SK-N-SH (cell line): ENCODE measurements at regions not wholly inside any gene's neighbourhood (a gene's known extent, or its start where the extent isn't known, plus 50 kb on each side); places are given as distances from the start of the nearest gene placed in this dataset.
"Not testable (repeated sequence)": the region's sequence is repeated elsewhere in the genome, so short reads cannot be mapped to it uniquely, and the experiment has no call there.

ENCODE experiments used
- CTCF ChIA-PET: fragments of 300-600, 350-600 bp; formaldehyde crosslinking; extraction: SDS; loops from one replicate; lab custom pipeline; 2021; lab: Yijun Ruan, JAX
- POLR2A ChIA-PET: fragments of 350-600 bp; sonication (Branson Sonifier 250); formaldehyde crosslinking; extraction: SDS; loops from one replicate; lab custom pipeline; 2020; ENCODE audit warnings: antibody characterized with exemption, inconsistent platforms; lab: Yijun Ruan, JAX
- DNase-seq: peaks from one replicate; pipeline ENCODE4 v3.0.0; 2012
- H2AFZ ChIP-seq: fragments of 200-600 bp; sonication (generic); 2 replicates; pipeline ENCODE4 v1.8.1; 2016; ENCODE audit warnings: antibody characterized with exemption, mild to moderate bottlenecking, low read depth
- H3F3A ChIP-seq: fragments of 200-600 bp; sonication (generic); replicated peaks from 2 replicates; pipeline ENCODE3; 2016; ENCODE audit warnings: antibody characterized with exemption, mild to moderate bottlenecking; ENCODE audit not compliant: insufficient read depth
- H3K27ac ChIP-seq, 2 experiments: fragments of 200-500 bp in 1 of 2; fragments of 200-600 bp in 1 of 2; sonication (Bioruptor generic) in 1 of 2; sonication (generic), shearing (Covaris generic) in 1 of 2; 2 replicates each; pipeline versions ENCODE4 v1.5.1 to v1.6.1; 2014 to 2016; ENCODE audit warnings: low read depth in 2 of 2, inconsistent platforms in 1 of 2, low read length in 1 of 2, mild to moderate bottlenecking in 1 of 2, mixed read lengths in 1 of 2
- H3K27me3 ChIP-seq: fragments of 200-600 bp; sonication (generic), shearing (Covaris generic); 2 replicates; pipeline ENCODE4 v1.6.1; 2016; ENCODE audit warnings: mixed run types; ENCODE audit not compliant: insufficient read depth
- H3K36me3 ChIP-seq, 2 experiments: fragments of 200-500 bp in 1 of 2; fragments of 200-600 bp in 1 of 2; sonication (Bioruptor generic) in 1 of 2; sonication (generic) in 1 of 2; replicated peaks in 1 of 2; 2 replicates each; pipeline versions ENCODE3 to v1.5.1; 2014 to 2016; ENCODE audit warnings: low read length in 1 of 2, mild to moderate bottlenecking in 1 of 2; ENCODE audit not compliant: insufficient read depth in 2 of 2, control insufficient read depth in 1 of 2
- H3K4me1 ChIP-seq, 2 experiments: fragments of 200-500 bp in 1 of 2; fragments of 200-600 bp in 1 of 2; sonication (Bioruptor generic) in 1 of 2; sonication (generic), shearing (Covaris generic) in 1 of 2; 2 replicates each; pipeline versions ENCODE4 v1.5.1 to v1.6.1; 2014 to 2016; ENCODE audit warnings: low read depth in 1 of 2, low read length in 1 of 2, mixed run types in 1 of 2; ENCODE audit not compliant: insufficient read depth in 2 of 2, control insufficient read depth in 1 of 2
- H3K4me2 ChIP-seq: fragments of 200-600 bp; sonication (generic), shearing (Covaris generic); 2 replicates; pipeline ENCODE4 v1.6.1; 2017; ENCODE audit warnings: mixed run types
- H3K4me3 ChIP-seq, 2 experiments: fragments of 200-500 bp in 1 of 2; fragments of 200-600 bp in 1 of 2; sonication (Bioruptor generic) in 1 of 2; sonication (generic), shearing (Covaris generic) in 1 of 2; 2 replicates each; pipeline versions ENCODE4 v1.5.1 to v1.8.1; 2014 to 2016; ENCODE audit warnings: low read depth in 2 of 2, inconsistent platforms in 1 of 2, low read length in 1 of 2, mild to moderate bottlenecking in 1 of 2, mixed read lengths in 1 of 2, moderate library complexity in 1 of 2
- H3K79me2 ChIP-seq: fragments of 200-600 bp; sonication (generic); 2 replicates; pipeline ENCODE4 v1.8.1; 2017; ENCODE audit warnings: mild to moderate bottlenecking; ENCODE audit not compliant: insufficient read depth
- H3K9ac ChIP-seq: fragments of 200-600 bp; sonication (generic); 2 replicates; pipeline ENCODE4 v1.6.1; 2017; ENCODE audit warnings: mixed run types
- H3K9me2 ChIP-seq: fragments of 200-600 bp; sonication (generic); 2 replicates; pipeline ENCODE4 v1.6.1; 2017; ENCODE audit warnings: mixed run types
- H3K9me3 ChIP-seq: fragments of 200-600 bp; sonication (generic); 2 replicates; pipeline ENCODE4 v1.6.1; 2017; ENCODE audit warnings: mixed run types, mild to moderate bottlenecking, moderate library complexity
- H4K20me1 ChIP-seq: fragments of 200-600 bp; sonication (generic); 2 replicates; pipeline ENCODE4 v1.6.1; 2017; ENCODE audit warnings: mild to moderate bottlenecking, mixed run types; ENCODE audit not compliant: insufficient read depth
- CHD2 ChIP-seq: fragments of 150-350 bp; IDR thresholded peaks from 2 replicates; pipeline ENCODE4 v1.6.1; 2018; ENCODE audit warnings: low read length; ENCODE audit not compliant: partially characterized antibody
- GABPA ChIP-seq: IDR thresholded peaks from 2 replicates; pipeline ENCODE4 v1.4.0; 2012; ENCODE audit warnings: low read depth, mild to moderate bottlenecking
- MAX ChIP-seq: IDR thresholded peaks from 2 replicates; pipeline ENCODE4 v1.4.0; 2012; ENCODE audit warnings: low read depth
- MXI1 ChIP-seq: IDR thresholded peaks from 2 replicates; pipeline ENCODE4 v1.6.1; 2012; ENCODE audit warnings: mild to moderate bottlenecking, low read depth, low read length, improper control_type of control experiment
- NRF1 ChIP-seq: IDR thresholded peaks from 2 replicates; pipeline ENCODE4 v1.6.1; 2012; ENCODE audit warnings: low read depth, mild to moderate bottlenecking, low read length
- RCOR1 ChIP-seq: fragments of 150-350 bp; IDR thresholded peaks from 2 replicates; pipeline ENCODE4 v1.6.1; 2017; ENCODE audit warnings: antibody characterized with exemption, low read length
- REST ChIP-seq: IDR thresholded peaks from 2 replicates; pipeline ENCODE4 v1.6.1; 2012; ENCODE audit warnings: mild to moderate bottlenecking, low read depth, low read length, moderate library complexity
- RFX5 ChIP-seq: IDR thresholded peaks from 2 replicates; pipeline ENCODE4 v1.6.1; 2012; ENCODE audit warnings: mild to moderate bottlenecking, improper control_type of control experiment, low read length
- SMC3 ChIP-seq: IDR thresholded peaks from 2 replicates; pipeline ENCODE4 v1.6.1; 2012; ENCODE audit warnings: low read depth, low read length, improper control_type of control experiment
- TCF12 ChIP-seq: IDR thresholded peaks from 2 replicates; pipeline ENCODE4 v1.4.0; 2012
- TEAD4 ChIP-seq: IDR thresholded peaks from 2 replicates; pipeline ENCODE4 v1.4.0; 2012; ENCODE audit warnings: mild to moderate bottlenecking, borderline replicate concordance; ENCODE audit not compliant: insufficient read depth
- USF1 ChIP-seq: IDR thresholded peaks from 2 replicates; pipeline ENCODE4 v1.4.0; 2012; ENCODE audit warnings: low read depth, borderline replicate concordance
- YY1 ChIP-seq: IDR thresholded peaks from 2 replicates; pipeline ENCODE4 v1.4.0; 2012; ENCODE audit warnings: low read depth, mild to moderate bottlenecking
- ZBTB33 ChIP-seq: IDR thresholded peaks from 2 replicates; pipeline ENCODE4 v1.4.0; 2012; ENCODE audit warnings: low read depth, borderline replicate concordance
- WGBS: methylation state at CpG from one replicate; pipeline ENCODE4 v1.1.6; 2017; ENCODE audit warnings: low lambda C conversion rate; 5-methylcytosine and 5-hydroxymethylcytosine counted together

- Histone ChIP-seq H2AFZ (no peak overlapping the region), H3K27ac (no peak overlapping the region), H3K36me3 (no peaks in the 10 kb centered on the region), H3K4me2 (no peak overlapping the region), H3K9me3 (no peaks in the 10 kb centered on the region), H3K79me2 (no peaks in the 10 kb centered on the region), H3K4me3 (no peak overlapping the region), H3K9ac (no peak overlapping the region), H4K20me1 (no peaks in the 10 kb centered on the region), H3K27me3 (no peaks in the 10 kb centered on the region), H3F3A (no peaks in the 10 kb centered on the region), H3K4me1 (no peaks in the 10 kb centered on the region), H3K9me2 (no peaks in the 10 kb centered on the region)
- WGBS = 33% methylated on average over 2 of the region's 2 CpGs
- POLR2A ChIA-PET = no interaction called here
- DNase-seq = no peak
- CTCF ChIA-PET = no interaction called here
- TF ChIP-seq RCOR1 = no peak
- no peak for TF ChIP-seq SMC3
- TF ChIP-seq MAX = no peak
- TF ChIP-seq CHD2 = no peak
- no peak for TF ChIP-seq USF1
- TF ChIP-seq RFX5 = no peak
- no peak for TF ChIP-seq YY1
- TF ChIP-seq ZBTB33 = no peak
- no peak for TF ChIP-seq REST
- no peak for TF ChIP-seq MXI1
- TF ChIP-seq GABPA = no peak
Observed at GRCh38 chr2:51265539-51265938, 233.6 kb upstream of the NRXN1 start.

- Histone ChIP-seq H3K9me2 (no peaks in the 10 kb centered on the region), H3K4me1 (no peaks in the 10 kb centered on the region), H3K27ac (no peak overlapping the region), H3K4me3 (no peak overlapping the region), H3K4me2 (no peak overlapping the region), H3K9ac (no peak overlapping the region), H2AFZ (no peak overlapping the region), H3K9me3 (no peaks in the 10 kb centered on the region), H3K36me3 (no peaks in the 10 kb centered on the region), H3K79me2 (no peaks in the 10 kb centered on the region), H3F3A (no peaks in the 10 kb centered on the region), H3K27me3 (no peaks in the 10 kb centered on the region), H4K20me1 (no peaks in the 10 kb centered on the region)
- ChIA-PET CTCF (no interaction called here), POLR2A (no interaction called here)
- 40% methylated on average over 3 of the region's 3 CpGs for WGBS
- TF ChIP-seq TCF12 (no peak), NRF1 (no peak), TEAD4 (no peak)
- no peak for DNase-seq
Observed at GRCh38 chr2:51263951-51264350, 232.0 kb upstream of the NRXN1 start.

GRCh38 chr2:51263101-51263500 is 231.2 kb upstream of the NRXN1 start:
- H3K36me3 ChIP-seq, H2AFZ ChIP-seq, H3F3A ChIP-seq, H3K9me3 ChIP-seq, H3K27me3 ChIP-seq, H3K79me2 ChIP-seq, H3K4me1 ChIP-seq, H3K9ac ChIP-seq, H3K27ac ChIP-seq, DNase-seq, POLR2A ChIA-PET, H4K20me1 ChIP-seq, H3K4me2 ChIP-seq, CTCF ChIA-PET, H3K9me2 ChIP-seq, H3K4me3 ChIP-seq: not testable (repeated sequence)
- 27% methylated on average over 2 of the region's 2 CpGs for WGBS
